GM19467 (cell line): ENCODE measurements at regions not wholly inside any gene's neighbourhood (a gene's known extent, or its start where the extent isn't known, plus 50 kb on each side); places are given as distances from the start of the nearest gene placed in this dataset.
"Not testable (repeated sequence)": the region's sequence is repeated elsewhere in the genome, so short reads cannot be mapped to it uniquely, and the experiment has no call there.

Experiments used
- ATAC-seq: cut with Tn5 transposase; IDR thresholded peaks from one replicate; pipeline ENCODE4 v1.9.1; 2021; ENCODE audit warnings: mild to moderate bottlenecking, moderate library complexity; ENCODE audit not compliant: unreplicated experiment

GRCh38 chr13:22770891-22771290 is 409.9 kb upstream of the SGCG start:
- ATAC-seq, result no peak

- no peak for ATAC-seq
Observed at GRCh38 chr13:22773465-22773864, 407.3 kb upstream of the SGCG start.

GRCh38 chr13:22776394-22777186 is 404.2 kb upstream of the SGCG start:
- ATAC-seq, result no peak

GRCh38 chr13:22777207-22777606 is 403.6 kb upstream of the SGCG start:
- ATAC-seq, result no peak

DNA sequence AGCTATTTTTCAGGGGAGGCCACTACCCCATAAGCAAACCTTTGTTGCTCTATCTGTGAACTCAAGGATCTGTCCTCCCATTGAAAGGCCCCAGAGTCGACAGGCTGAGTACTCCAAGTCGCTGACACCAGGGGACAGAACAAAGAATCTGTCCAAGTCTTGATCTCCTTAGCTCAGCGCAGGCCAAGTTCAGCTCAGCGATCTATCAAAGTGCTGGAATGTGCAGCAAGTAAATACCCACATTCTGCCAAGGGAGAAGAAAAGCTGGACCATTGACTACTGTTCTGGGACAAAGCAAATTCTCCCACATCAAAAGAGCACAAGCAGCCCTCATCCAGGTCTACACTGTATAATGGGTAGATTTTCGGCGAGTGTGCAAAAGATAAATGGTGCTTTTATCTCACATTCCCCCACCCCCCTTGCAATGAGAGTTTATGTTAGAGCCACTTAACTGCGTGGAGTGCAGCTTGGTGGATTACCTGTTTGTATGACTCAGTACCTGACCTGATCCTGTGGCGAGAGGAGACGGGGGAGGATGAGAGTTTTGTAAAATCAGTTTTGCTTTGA is 391.7 kb upstream of the SGCG start:
- no peak for ATAC-seq

- ATAC-seq, result no peak
Observed at GRCh38 chr13:22789916-22790315, 390.9 kb upstream of the SGCG start.

GRCh38 chr13:22793598-22794134 is 387.1 kb upstream of the SGCG start:
- no peak for ATAC-seq

DNA sequence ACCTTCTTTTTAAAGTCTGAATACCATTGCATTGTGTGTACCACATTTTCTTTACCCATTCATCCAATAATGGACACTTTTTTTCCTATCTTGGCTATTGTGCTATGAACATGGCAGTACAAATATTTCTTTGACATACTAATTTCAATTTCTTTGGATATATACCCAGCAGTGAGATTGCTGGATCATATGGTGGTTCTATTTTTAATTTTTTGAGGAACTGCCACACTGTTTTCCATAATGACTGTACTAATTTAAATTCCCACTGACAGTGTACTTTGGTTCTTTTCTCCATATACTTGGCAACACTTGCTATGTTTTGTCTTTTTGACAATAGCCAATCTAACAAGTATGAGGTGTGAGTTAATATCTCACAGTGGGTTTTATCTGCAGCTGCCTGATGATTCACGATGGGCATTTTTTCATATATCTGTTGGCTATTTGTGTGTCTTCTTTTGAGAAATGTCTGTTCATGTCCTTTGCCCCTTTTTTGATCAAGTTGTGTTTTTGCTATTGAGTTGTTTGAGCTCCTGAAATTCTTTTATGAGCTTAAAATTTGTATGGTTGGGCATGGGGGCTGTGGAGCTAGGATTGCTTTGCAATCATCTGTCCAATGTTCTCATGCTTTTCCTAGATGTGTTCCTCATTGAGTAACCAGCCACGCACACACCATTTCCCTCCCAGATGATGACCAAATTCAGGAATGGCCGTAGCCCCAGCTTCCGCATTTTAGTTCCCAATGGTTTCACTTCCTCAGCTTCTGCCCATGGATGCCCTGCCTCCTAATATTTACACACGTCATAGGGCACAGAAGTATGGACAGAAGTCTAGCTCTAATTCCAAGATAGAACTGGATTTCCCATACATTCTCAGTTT is 380.0 kb upstream of the SGCG start:
- no peak for ATAC-seq

GRCh38 chr13:22801402-22802003 is 379.3 kb upstream of the SGCG start:
- ATAC-seq, result no peak

GRCh38 chr13:22812793-22813192 is 368.0 kb upstream of the SGCG start:
- ATAC-seq, result no peak

GRCh38 chr13:22813531-22814377 is 367.0 kb upstream of the SGCG start:
- ATAC-seq, result not testable (repeated sequence)

DNA sequence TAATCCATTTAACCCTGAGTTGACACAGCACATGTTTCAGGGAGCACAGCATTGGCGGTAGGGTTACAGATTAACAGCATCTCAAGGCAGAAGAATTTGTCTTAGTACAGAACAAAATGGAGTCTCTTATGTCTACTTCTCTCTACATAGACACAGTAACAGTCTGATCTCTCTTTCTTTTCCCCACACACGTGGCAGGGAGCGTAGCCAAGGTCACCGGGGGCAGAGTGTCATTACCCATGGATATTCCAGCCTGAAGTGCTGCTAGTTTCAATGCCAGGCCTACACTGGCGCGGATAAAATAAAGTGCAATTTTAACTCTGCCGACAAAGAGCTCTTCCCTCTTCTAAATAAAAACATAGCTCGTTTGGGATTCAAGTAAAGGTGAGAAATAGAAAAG is 366.3 kb upstream of the SGCG start:
- not testable (repeated sequence) for ATAC-seq

DNA sequence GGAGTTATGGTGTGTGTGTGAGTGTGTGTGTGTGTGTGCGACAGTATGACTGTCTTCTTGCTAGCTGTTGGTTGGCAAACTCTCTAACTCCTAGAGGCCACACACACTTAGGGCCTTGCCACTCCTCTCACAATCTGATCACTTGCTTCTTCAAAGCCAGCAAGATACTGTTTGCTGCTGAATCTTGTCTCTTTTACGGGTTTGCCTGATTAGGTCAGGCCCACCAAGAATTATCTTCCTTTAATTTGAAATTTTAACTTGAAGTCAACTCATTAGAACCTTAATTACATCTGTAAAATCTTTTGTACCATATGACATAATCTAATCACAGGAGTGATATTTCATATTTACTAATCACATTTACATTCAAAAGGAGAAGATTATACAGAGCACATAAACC is 359.2 kb upstream of the SGCG start:
- no peak for ATAC-seq

GRCh38 chr13:22825186-22825585 is 355.6 kb upstream of the SGCG start:
- no peak for ATAC-seq

DNA sequence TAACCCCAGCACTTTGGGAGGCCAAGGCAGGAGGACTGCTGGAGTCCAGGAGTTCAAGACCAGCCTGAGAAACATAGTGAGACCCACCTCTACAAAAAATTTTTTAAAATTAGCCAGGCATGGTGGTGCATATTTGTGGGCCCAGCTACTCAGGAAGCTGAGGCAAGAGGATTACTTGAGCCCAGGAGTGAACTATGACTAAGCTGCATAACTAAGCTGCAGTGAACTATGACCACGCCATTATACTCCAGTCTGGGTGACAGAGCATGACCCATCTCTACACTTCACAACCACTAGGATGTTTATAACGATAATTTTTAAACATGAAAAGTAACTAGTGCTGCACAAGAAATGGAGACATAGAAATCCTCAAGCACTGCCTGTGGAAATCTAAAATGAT is 352.7 kb upstream of the SGCG start:
- no peak for ATAC-seq

- ATAC-seq, result no peak
Observed at GRCh38 chr13:22836475-22836874, 344.3 kb upstream of the SGCG start.

GRCh38 chr13:22837980-22838647 is 342.7 kb upstream of the SGCG start:
- ATAC-seq, result no peak

DNA sequence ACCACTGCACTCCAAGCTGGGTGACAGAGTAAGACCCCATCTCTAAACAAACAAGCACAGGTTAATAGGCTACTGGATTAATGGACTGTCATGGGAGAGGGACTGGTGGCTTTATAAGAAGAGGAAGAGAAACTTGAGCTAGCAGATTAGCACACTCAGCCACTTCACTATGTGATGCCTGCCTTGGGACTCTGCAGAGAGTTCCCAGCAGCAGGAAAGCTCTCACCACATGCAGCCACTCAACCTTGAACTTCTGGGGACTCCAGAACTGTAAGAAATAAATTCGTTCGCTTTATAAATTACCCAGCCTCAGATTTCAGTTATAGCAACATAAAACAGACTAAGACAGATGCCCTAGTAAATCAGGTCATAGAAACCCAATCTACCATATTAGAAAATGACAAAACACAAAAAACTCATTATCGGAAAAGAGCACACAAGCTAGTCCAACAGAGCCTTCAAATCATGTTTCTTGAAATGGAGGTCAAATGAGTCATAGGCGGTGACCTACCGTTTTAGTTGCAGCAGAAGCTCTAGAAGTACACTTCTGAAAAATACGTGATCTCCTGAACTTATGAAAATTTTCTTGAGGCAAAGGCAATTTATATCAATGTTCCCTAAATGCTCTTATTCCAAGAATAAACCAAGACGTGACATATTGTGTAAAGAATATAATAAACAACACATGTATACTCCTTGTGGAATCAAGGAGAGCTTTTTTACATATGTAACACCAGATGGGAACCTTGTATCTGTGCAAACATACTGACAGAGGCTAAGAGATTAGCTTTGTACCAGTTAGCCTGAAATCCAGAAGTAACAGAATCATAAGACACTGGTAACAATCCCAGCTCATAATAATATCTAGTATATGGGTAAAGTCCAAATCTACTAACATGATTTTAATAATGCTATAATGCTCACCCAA is 340.9 kb upstream of the SGCG start:
- ATAC-seq, result no peak

DNA sequence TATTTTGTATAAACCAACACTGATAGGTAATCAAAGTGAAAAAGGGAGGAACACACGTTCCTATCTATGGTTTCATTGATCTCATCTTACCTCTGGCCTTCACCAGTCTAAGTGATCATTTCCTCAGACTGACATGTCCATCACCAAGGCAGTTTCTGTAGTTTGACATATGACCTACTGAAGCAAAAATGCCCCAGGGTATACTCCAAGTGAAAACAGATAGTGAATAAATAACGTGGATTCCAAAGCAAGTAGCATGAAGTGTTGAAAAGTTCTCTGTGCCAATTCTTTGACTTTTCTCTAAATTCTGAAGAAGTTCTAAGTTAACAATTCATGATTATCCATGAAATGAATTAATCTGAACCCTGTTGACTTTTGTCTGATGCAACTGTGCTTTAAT is 334.2 kb upstream of the SGCG start:
- no peak for ATAC-seq
